CD4-positive, alpha-beta T cell (primary cell): ENCODE measurements at regions not wholly inside any gene's neighbourhood (a gene's known extent, or its start where the extent isn't known, plus 50 kb on each side); places are given as distances from the start of the nearest gene placed in this dataset.

ENCODE experiments used
- ATAC-seq: fragments of 200-7000 bp; cut with Tn5 transposase; one replicate; pipeline ENCODE4 v1.10.0; 2022; ENCODE audit warnings: mild to moderate bottlenecking; ENCODE audit not compliant: poor library complexity
- CTCF ChIA-PET: fragments of 350-600 bp; sonication (Branson Sonifier 250); formaldehyde crosslinking; loops from one replicate; lab custom pipeline; 2021; ENCODE audit warnings: antibody characterized with exemption, inconsistent platforms; lab: Charles Lee
- POLR2A ChIA-PET: fragments of 350-600 bp; sonication (Branson Sonifier 250); formaldehyde crosslinking; loops from one replicate; lab custom pipeline; 2021; ENCODE audit warnings: antibody characterized with exemption, inconsistent platforms; lab: Charles Lee
- DNase-seq, 14 experiments: peaks; one replicate each; pipeline ENCODE4 v3.0.0-alpha.2; 2013 to 2020; ENCODE audit warnings: mixed read lengths in 2 of 14
- H3K27ac ChIP-seq, 2 donors: one replicate each; pipeline versions ENCODE4 v1.5.1 to v1.7.0; 2013; ENCODE audit warnings: low read length in 2 of 2, low read depth in 1 of 2, mild to moderate bottlenecking in 1 of 2
- H3K27me3 ChIP-seq, 2 experiments: 1 replicate in 1 of 2; 2 replicates in 1 of 2; pipeline versions ENCODE4 v1.6.1 to v1.7.0; 2013; ENCODE audit warnings: low read length in 2 of 2, control low read depth in 1 of 2, mild to moderate bottlenecking in 1 of 2, moderate library complexity in 1 of 2; ENCODE audit not compliant: insufficient read depth in 2 of 2, control insufficient read depth in 1 of 2
- H3K36me3 ChIP-seq: one replicate; pipeline ENCODE4 v1.6.1; 2013; ENCODE audit warnings: low read length, control low read depth; ENCODE audit not compliant: insufficient read depth
- H3K4me1 ChIP-seq: one replicate; pipeline ENCODE4 v1.6.1; 2013; ENCODE audit warnings: low read length, control low read depth; ENCODE audit not compliant: insufficient read depth
- H3K4me3 ChIP-seq: one replicate; pipeline ENCODE4 v1.5.1; 2013; ENCODE audit warnings: mild to moderate bottlenecking, low read length, moderate library complexity
- H3K9me3 ChIP-seq, 2 experiments: 1 replicate in 1 of 2; 2 replicates in 1 of 2; pipeline versions ENCODE4 v1.6.1 to v1.7.0; 2013; ENCODE audit warnings: low read length in 2 of 2, mild to moderate bottlenecking in 2 of 2, control low read depth in 1 of 2, moderate library complexity in 1 of 2; ENCODE audit not compliant: control insufficient read depth in 1 of 2, insufficient read depth in 1 of 2
- H3K27ac Mint-ChIP-seq: one replicate; pipeline ENCODE4 v1.8.0; 2020; ENCODE audit warnings: mixed read lengths
- H3K27me3 Mint-ChIP-seq: one replicate; pipeline ENCODE4 v1.8.0; 2021; ENCODE audit warnings: mixed read lengths
- H3K36me3 Mint-ChIP-seq: one replicate; pipeline ENCODE4 v1.8.0; 2021; ENCODE audit warnings: low read depth, mixed read lengths
- H3K4me1 Mint-ChIP-seq: one replicate; pipeline ENCODE4 v1.8.0; 2021; ENCODE audit warnings: low read depth, mixed read lengths
- H3K4me3 Mint-ChIP-seq: one replicate; pipeline ENCODE4 v1.8.0; 2020; ENCODE audit warnings: mild to moderate bottlenecking, mixed read lengths
- H3K9me3 Mint-ChIP-seq: one replicate; pipeline ENCODE4 v1.8.0; 2020; ENCODE audit warnings: mixed read lengths
- CTCF ChIP-seq: fragments of 200-600 bp; IDR thresholded peaks from one replicate; pipeline ENCODE4 v1.8.0; 2022; ENCODE audit warnings: antibody characterized with exemption, mild to moderate bottlenecking
- intact Hi-C, 2 experiments: fragments of 100-400 bp; cut with DNase I in 1 of 2; cut with micrococcal nuclease in 1 of 2; formaldehyde crosslinking; loops; one replicate each; pipeline versions ENCODE4 v1.15.1 to v1.9.0; 2023 to 2025; cut with DNase I, micrococcal nuclease

DNA sequence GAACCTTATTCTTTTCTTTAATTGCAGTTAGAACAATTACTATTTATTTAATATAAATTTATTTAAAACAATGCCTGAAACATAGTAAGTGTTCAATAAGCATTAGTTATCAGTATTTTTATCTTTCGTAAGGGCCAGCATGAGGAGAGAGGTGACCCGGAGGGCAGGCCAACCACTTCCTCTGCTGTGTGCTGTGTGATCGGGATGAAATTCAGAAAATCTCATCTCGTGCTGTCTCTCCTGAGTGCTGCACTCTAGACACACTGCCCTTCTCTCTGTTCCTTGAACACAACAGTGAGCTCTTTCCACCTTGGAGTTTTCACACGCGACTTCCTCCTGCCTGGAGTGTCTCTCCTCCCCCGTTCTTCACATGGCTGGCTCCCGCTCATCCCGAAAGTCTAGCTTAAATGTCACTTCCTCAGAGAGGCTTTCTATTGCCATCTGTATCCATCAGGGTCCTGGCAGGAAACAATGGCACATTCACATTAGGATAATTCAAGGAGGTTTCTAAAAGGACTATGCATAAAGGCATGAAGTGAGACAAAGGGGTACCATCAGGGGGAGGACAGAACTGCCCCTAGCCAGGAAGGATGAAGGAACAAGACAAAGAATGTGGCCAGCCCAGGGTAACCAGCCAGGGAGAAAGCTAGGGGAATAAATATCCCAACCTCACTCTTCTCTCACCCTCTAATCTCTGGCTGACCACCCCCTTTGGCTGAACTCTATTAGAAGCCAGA, 142.6 kb upstream of the GJB5 start:
- H3K27ac Mint-ChIP-seq: no peak overlapping the region
- intact Hi-C loops: no loop called here
- no peaks in the 10 kb centered on the region for H3K9me3 Mint-ChIP-seq
- H3K9me3 ChIP-seq: no peaks in the 10 kb centered on the region
- no peak for TF ChIP-seq CTCF
- H3K4me1 ChIP-seq: no peaks in the 10 kb centered on the region
- H3K4me1 Mint-ChIP-seq: no peaks in the 10 kb centered on the region
- no peak overlapping the region for H3K4me3 ChIP-seq
- POLR2A ChIA-PET: no interaction called here
- ATAC-seq: no peak
- H3K36me3 Mint-ChIP-seq: no peaks in the 10 kb centered on the region
- no peak overlapping the region for H3K27ac ChIP-seq
- H3K27me3 Mint-ChIP-seq: peaks cover 47% of the 10 kb centered on the region
- H3K36me3 ChIP-seq: no peaks in the 10 kb centered on the region
- H3K27me3 ChIP-seq: peaks cover 5 to 10% of the 10 kb centered on the region in 2 experiments
- CTCF ChIA-PET: no interaction called here
- H3K4me3 Mint-ChIP-seq: no peak overlapping the region
- no peak for DNase-seq

DNA sequence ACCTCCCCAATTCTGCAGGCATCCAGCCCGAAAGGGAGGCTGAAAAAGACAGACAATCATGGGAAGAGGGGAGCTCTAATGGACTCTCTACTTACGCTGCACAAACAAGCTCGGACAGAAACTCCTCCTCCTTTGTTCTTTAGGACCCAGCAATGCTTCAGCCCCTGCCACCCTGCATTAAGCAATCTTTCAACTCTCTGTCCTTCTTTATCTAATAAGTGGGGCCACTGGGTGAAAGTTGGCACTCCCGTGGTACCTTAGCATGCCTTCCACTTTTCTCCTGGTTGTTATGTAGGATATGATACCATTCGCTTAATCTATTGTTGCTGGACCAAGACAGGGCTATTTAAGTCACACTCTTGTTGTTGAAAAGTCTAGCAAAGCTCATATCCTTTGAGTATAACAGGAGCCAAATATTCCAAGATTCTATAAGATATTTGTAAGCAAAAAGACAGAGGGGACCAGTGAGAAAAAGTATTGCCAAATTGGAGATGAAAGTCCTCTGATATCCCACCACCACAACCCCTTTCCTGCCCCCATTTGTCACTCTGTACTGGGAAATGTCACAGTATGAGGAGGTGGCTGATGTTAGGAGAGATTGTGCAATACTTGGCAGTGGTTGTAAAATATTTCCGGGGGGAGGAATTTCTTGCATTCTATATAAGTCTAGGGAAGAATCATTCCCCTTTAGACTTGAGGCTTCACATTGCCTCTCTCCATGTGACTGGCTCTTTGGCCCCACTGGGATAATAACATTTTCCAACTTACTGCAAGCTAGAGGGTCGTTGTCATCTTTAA, 137.3 kb upstream of the GJB5 start:
- Histone ChIP-seq H3K4me1 (no peaks in the 10 kb centered on the region), H3K27me3 (peaks cover 5 to 16% of the 10 kb centered on the region in 2 experiments), H3K36me3 (no peaks in the 10 kb centered on the region), H3K4me3 (no peak overlapping the region), H3K27ac (no peak overlapping the region), H3K9me3 (no peaks in the 10 kb centered on the region)
- H3K27me3 Mint-ChIP-seq: peaks cover 56% of the 10 kb centered on the region
- H3K4me3 Mint-ChIP-seq: no peak overlapping the region
- H3K9me3 Mint-ChIP-seq: no peaks in the 10 kb centered on the region
- intact Hi-C loops: no loop called here
- H3K4me1 Mint-ChIP-seq: no peaks in the 10 kb centered on the region
- ChIA-PET POLR2A (no interaction called here), CTCF (no interaction called here)
- ATAC-seq: no peak
- H3K36me3 Mint-ChIP-seq: no peaks in the 10 kb centered on the region
- no peak for DNase-seq
- no peak overlapping the region for H3K27ac Mint-ChIP-seq
- no peak for TF ChIP-seq CTCF

DNA sequence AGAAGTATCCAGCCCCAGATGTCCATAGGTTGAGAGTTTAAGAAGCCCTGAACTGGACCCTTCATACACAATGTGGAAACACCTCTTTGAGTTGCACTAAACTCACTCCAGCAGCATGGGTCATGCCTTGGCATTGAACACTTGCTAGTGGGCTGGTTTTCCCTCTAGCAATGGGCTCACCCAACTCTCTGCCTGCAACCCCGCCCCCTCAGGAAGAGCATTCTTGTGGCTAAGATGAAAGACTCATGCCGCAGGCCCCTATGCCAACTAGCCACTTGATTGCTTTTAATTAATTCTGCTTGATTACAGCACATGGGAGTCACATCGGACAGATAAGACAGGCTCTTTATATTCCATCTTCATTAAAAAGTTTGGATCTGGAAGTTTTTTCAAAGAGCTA, 136.5 kb upstream of the GJB5 start:
- Mint-ChIP-seq H3K27me3 (peaks cover 56% of the 10 kb centered on the region), H3K36me3 (no peaks in the 10 kb centered on the region), H3K9me3 (no peaks in the 10 kb centered on the region), H3K27ac (no peak overlapping the region), H3K4me3 (no peak overlapping the region), H3K4me1 (no peaks in the 10 kb centered on the region)
- Histone ChIP-seq H3K27me3 (peaks cover 5 to 16% of the 10 kb centered on the region in 2 experiments), H3K36me3 (no peaks in the 10 kb centered on the region), H3K27ac (no peak overlapping the region), H3K9me3 (no peaks in the 10 kb centered on the region), H3K4me1 (no peaks in the 10 kb centered on the region), H3K4me3 (no peak overlapping the region)
- no peak for TF ChIP-seq CTCF
- ChIA-PET POLR2A (no interaction called here), CTCF (no interaction called here)
- DNase-seq (no peak), ATAC-seq (no peak)
- intact Hi-C loops: no loop called here
